Loucy (cell line): ENCODE measurements at regions not wholly inside any gene's neighbourhood (a gene's known extent, or its start where the extent isn't known, plus 50 kb on each side); places are given as distances from the start of the nearest gene placed in this dataset.
A peak's percentile ranks its signal among the peaks of the same experiment; 100 is the strongest.

Experiments
- H2AFZ ChIP-seq: fragments of 200-600 bp; sonication (generic); 2 replicates; pipeline ENCODE4 v1.6.0; 2016; ENCODE audit warnings: antibody characterized with exemption, mild to moderate bottlenecking, low read length, moderate library complexity
- H3F3A ChIP-seq: fragments of 200-600 bp; 2 replicates; pipeline ENCODE4 v1.6.0; 2016; ENCODE audit warnings: antibody characterized with exemption, low read depth, mild to moderate bottlenecking
- H3K27me3 ChIP-seq: fragments of 200-600 bp; sonication (generic); 2 replicates; pipeline ENCODE4 v1.6.1; 2014; ENCODE audit warnings: low read length, mild to moderate bottlenecking; ENCODE audit not compliant: insufficient read depth, poor library complexity, severe bottlenecking
- H3K36me3 ChIP-seq: fragments of 200-600 bp; sonication (generic); 2 replicates; pipeline ENCODE4 v1.6.1; 2016; ENCODE audit warnings: low read length; ENCODE audit not compliant: insufficient read depth
- H3K4me1 ChIP-seq: fragments of 200-600 bp; sonication (generic); 2 replicates; pipeline ENCODE4 v1.5.1; 2014; ENCODE audit warnings: low read length, mild to moderate bottlenecking; ENCODE audit not compliant: insufficient read depth, poor library complexity, severe bottlenecking
- H3K4me2 ChIP-seq: fragments of 200-600 bp; sonication (generic); 2 replicates; pipeline ENCODE4 v1.6.0; 2014; ENCODE audit warnings: antibody characterized with exemption, low read length, low read depth, mild to moderate bottlenecking; ENCODE audit not compliant: poor library complexity, severe bottlenecking
- H3K4me3 ChIP-seq: fragments of 200-600 bp; sonication (generic); 2 replicates; pipeline ENCODE4 v1.5.1; 2014; ENCODE audit warnings: low read length, mild to moderate bottlenecking, mixed read lengths; ENCODE audit not compliant: poor library complexity, severe bottlenecking
- H3K79me2 ChIP-seq: fragments of 200-600 bp; sonication (generic); 2 replicates; pipeline ENCODE4 v1.6.1; 2014; ENCODE audit warnings: low read length; ENCODE audit not compliant: insufficient read depth
- H3K9ac ChIP-seq: fragments of 200-600 bp; sonication (generic); 2 replicates; pipeline ENCODE4 v1.6.0; 2014; ENCODE audit warnings: mild to moderate bottlenecking, low read depth, low read length, moderate library complexity; ENCODE audit not compliant: poor library complexity, severe bottlenecking
- H3K9me2 ChIP-seq: fragments of 200-600 bp; sonication (generic); replicated peaks from 2 replicates; pipeline ENCODE4 v1.6.1; 2016; ENCODE audit warnings: low read depth, low read length, mixed read lengths
- H3K9me3 ChIP-seq: fragments of 200-600 bp; sonication (generic); 2 replicates; pipeline ENCODE4 v1.6.1; 2014; ENCODE audit warnings: mild to moderate bottlenecking, antibody characterized with exemption, low read length, low read depth; ENCODE audit not compliant: insufficient read depth
- H4K20me1 ChIP-seq: fragments of 200-600 bp; sonication (generic); 2 replicates; pipeline ENCODE4 v1.6.0; 2014; ENCODE audit warnings: antibody characterized with exemption, low read length, mild to moderate bottlenecking; ENCODE audit not compliant: insufficient read depth, poor library complexity, severe bottlenecking
- CTCF ChIP-seq: fragments of 200-600 bp; sonication (generic); conservative IDR thresholded peaks from 2 replicates; pipeline ENCODE4 v1.5.1; 2014; ENCODE audit warnings: mild to moderate bottlenecking, antibody characterized with exemption, low read length
- EZH2phosphoT487 ChIP-seq: fragments of 200-600 bp; IDR thresholded peaks from 2 replicates; pipeline ENCODE4 v1.6.1; 2018; ENCODE audit warnings: antibody characterized with exemption, mild to moderate bottlenecking, moderate library complexity, borderline replicate concordance

GRCh38 chr13:105220881-105221280 is 1314.6 kb downstream of the EFNB2 start:
- Histone ChIP-seq H3F3A (no peaks in the 10 kb centered on the region), H3K4me2 (no peak overlapping the region), H4K20me1 (no peaks in the 10 kb centered on the region), H3K9ac (no peak overlapping the region), H3K4me1 (no peaks in the 10 kb centered on the region), H3K27me3 (no peaks in the 10 kb centered on the region), H2AFZ (peak overlapping the region; percentile 49; the same call in 1 of the 2 replicates), H3K36me3 (no peaks in the 10 kb centered on the region), H3K4me3 (no peak overlapping the region), H3K79me2 (no peaks in the 10 kb centered on the region), H3K9me2 (no peaks in the 10 kb centered on the region), H3K9me3 (no peaks in the 10 kb centered on the region)
- TF ChIP-seq EZH2phosphoT487 = no peak
- TF ChIP-seq CTCF = no peak

DNA sequence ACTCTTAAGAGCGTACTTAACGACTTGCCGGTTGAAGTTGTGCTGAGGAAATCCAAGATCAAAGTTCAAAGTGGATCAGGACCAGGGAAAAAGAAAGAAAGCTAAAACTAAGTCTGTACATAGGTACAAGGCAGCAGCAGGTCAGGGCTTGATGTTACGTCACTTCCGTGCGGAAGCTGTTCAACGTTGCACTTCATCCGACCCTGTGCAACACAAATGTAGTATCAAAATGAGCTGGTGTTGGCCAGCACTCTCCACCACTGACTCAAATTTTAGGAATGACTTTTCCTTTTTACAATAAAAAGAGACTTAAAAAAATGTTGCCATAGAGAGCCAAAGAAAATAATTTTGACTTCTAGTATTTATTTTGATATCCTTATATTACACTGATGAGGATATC is 1315.4 kb downstream of the EFNB2 start:
- H3K4me1 ChIP-seq = no peaks in the 10 kb centered on the region
- H4K20me1 ChIP-seq = no peaks in the 10 kb centered on the region
- H3K79me2 ChIP-seq = no peaks in the 10 kb centered on the region
- H3F3A ChIP-seq = no peaks in the 10 kb centered on the region
- no peaks in the 10 kb centered on the region for H3K9me2 ChIP-seq
- H3K27me3 ChIP-seq = no peaks in the 10 kb centered on the region
- TF ChIP-seq EZH2phosphoT487 (no peak), CTCF (no peak)
- no peaks in the 10 kb centered on the region for H3K36me3 ChIP-seq
- H3K4me2 ChIP-seq = no peak overlapping the region
- H3K9ac ChIP-seq = no peak overlapping the region
- no peak overlapping the region for H3K4me3 ChIP-seq
- no peak overlapping the region for H2AFZ ChIP-seq
- H3K9me3 ChIP-seq = no peaks in the 10 kb centered on the region

GRCh38 chr13:105219651-105220050 is 1315.8 kb downstream of the EFNB2 start:
- no peak for TF ChIP-seq EZH2phosphoT487
- no peak for TF ChIP-seq CTCF
- Histone ChIP-seq H3K36me3 (no peaks in the 10 kb centered on the region), H3K27me3 (no peaks in the 10 kb centered on the region), H3K9ac (no peak overlapping the region), H4K20me1 (no peaks in the 10 kb centered on the region), H2AFZ (no peak overlapping the region), H3K4me3 (no peak overlapping the region), H3F3A (no peaks in the 10 kb centered on the region), H3K9me2 (no peaks in the 10 kb centered on the region), H3K79me2 (no peaks in the 10 kb centered on the region), H3K4me2 (no peak overlapping the region), H3K9me3 (no peaks in the 10 kb centered on the region), H3K4me1 (no peaks in the 10 kb centered on the region)
